ENCODE measurements at regions not wholly inside any gene's neighbourhood (a gene's known extent, or its start where the extent isn't known, plus 50 kb on each side); places are given as distances from the start of the nearest gene placed in this dataset.

DNA sequence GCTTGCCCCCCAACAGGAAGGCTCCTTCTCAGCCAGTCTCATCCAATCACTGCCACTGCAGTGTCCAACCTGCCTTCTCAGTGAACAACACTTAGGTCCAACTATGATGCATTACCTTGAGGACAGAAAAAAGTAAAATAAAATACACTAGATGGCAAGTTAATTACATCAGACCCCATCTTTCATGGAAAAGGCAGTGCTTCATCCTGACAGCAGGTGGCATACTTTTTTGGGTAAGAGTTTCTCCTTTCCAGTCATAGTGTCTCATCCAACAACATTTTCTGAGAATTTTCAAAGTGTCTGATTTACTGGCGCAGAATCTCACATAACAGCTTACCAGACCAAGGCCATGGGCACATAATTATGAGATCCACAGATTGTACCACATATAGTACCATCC is 1742.8 kb downstream of the PCDH7 start:
- no CpG with 5 or more reads among the region's 1 CpG for WGBS (ENCODE audit: extremely low coverage, insufficient read length, low lambda C conversion rate)
- Histone ChIP-seq H3K9ac (ENCODE audit: extremely low read depth, insufficient read length, low read length) (no peak overlapping the region), H4K20me1 (ENCODE audit: control insufficient read depth, insufficient read depth, insufficient read length) (no peaks in the 10 kb centered on the region), H4K5ac (ENCODE audit: insufficient read length, low read depth, low read length) (no peak overlapping the region), H2AFZ (ENCODE audit: low read length) (no peak overlapping the region), H2BK12ac (ENCODE audit: insufficient read length, low read depth, low read length) (no peak overlapping the region), H3K23me2 (ENCODE audit: insufficient read length, low read depth, low read length, poor library complexity, severe bottlenecking) (no peaks in the 10 kb centered on the region), H2BK15ac (ENCODE audit: low read depth, low read length) (no peak overlapping the region), H3K79me1 (ENCODE audit: insufficient read depth, low read depth, low read length, poor library complexity, severe bottlenecking) (no peaks in the 10 kb centered on the region), H3K14ac (ENCODE audit: insufficient read depth, low read length) (no peak overlapping the region), H3K79me2 (ENCODE audit: insufficient read depth, low read length) (no peaks in the 10 kb centered on the region), H3K4me1 (ENCODE audit: insufficient read depth, low read length) (no peaks in the 10 kb centered on the region), H2BK20ac (ENCODE audit: low read depth, low read length, poor library complexity, severe bottlenecking) (no peak overlapping the region), H3K27me3 (ENCODE audit: insufficient read depth, low read length) (no peaks in the 10 kb centered on the region), H2BK5ac (ENCODE audit: insufficient read length, low read length) (no peak overlapping the region), H3K27ac (ENCODE audit: insufficient read length, low read depth, low read length) (no peak overlapping the region), H4K91ac (ENCODE audit: insufficient read length, low read depth, low read length) (no peak overlapping the region), H3K23ac (ENCODE audit: insufficient read length, low read depth, low read length) (no peak overlapping the region), H3K4me2 (ENCODE audit: insufficient read depth, insufficient read length, low read length) (no peak overlapping the region), H3T11ph (ENCODE audit: low read length) (no peak overlapping the region), H2AK5ac (ENCODE audit: insufficient read length, low read length) (no peak overlapping the region), H3K18ac (ENCODE audit: insufficient read length, low read depth, low read length) (no peak overlapping the region), H2BK120ac (ENCODE audit: low read depth, low read length, poor library complexity, severe bottlenecking) (no peak overlapping the region), H3K56ac (ENCODE audit: insufficient read length, low read depth, low read length) (no peak overlapping the region), H3K4ac (ENCODE audit: low read depth, low read length) (no peak overlapping the region), H3K9me3 (ENCODE audit: control insufficient read depth, low read depth, low read length) (no peaks in the 10 kb centered on the region), H4K8ac (replicated peaks; ENCODE audit: insufficient read length, low read depth, low read length) (no peak overlapping the region)
- Mint-ChIP-seq H3K4me1 (no peaks in the 10 kb centered on the region), H3K27ac (no peak overlapping the region), H3K36me3 (ENCODE audit: insufficient read depth in 1 of 3, low read depth in 3 of 3) (no peaks in the 10 kb centered on the region), H3K27me3 (ENCODE audit: low read depth) (no peaks in the 10 kb centered on the region), H3K9me3 (no peaks in the 10 kb centered on the region), H3K4me3 (no peak overlapping the region)
- DNase-seq: peak; percentile 32
- TF ChIP-seq, protein P1, sequence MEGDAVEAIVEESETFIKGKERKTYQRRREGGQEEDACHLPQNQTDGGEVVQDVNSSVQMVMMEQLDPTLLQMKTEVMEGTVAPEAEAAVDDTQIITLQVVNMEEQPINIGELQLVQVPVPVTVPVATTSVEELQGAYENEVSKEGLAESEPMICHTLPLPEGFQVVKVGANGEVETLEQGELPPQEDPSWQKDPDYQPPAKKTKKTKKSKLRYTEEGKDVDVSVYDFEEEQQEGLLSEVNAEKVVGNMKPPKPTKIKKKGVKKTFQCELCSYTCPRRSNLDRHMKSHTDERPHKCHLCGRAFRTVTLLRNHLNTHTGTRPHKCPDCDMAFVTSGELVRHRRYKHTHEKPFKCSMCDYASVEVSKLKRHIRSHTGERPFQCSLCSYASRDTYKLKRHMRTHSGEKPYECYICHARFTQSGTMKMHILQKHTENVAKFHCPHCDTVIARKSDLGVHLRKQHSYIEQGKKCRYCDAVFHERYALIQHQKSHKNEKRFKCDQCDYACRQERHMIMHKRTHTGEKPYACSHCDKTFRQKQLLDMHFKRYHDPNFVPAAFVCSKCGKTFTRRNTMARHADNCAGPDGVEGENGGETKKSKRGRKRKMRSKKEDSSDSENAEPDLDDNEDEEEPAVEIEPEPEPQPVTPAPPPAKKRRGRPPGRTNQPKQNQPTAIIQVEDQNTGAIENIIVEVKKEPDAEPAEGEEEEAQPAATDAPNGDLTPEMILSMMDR (conservative IDR thresholded peaks at IDR 0.05): peak; percentile 76

Data from H9 (cell line).